Nephron (organoid): ENCODE measurements at regions not wholly inside any gene's neighbourhood (a gene's known extent, or its start where the extent isn't known, plus 50 kb on each side); places are given as distances from the start of the nearest gene placed in this dataset.
"Not testable (repeated sequence)": the region's sequence is repeated elsewhere in the genome, so short reads cannot be mapped to it uniquely, and the experiment has no call there.

Experiments
- H3K27ac Mint-ChIP-seq, 3 experiments: 2 replicates each; pipeline ENCODE4 v1.8.0; 2020; ENCODE audit warnings: mixed read lengths in 3 of 3, mild to moderate bottlenecking in 2 of 3, moderate library complexity in 1 of 3
- H3K27me3 Mint-ChIP-seq: 2 replicates; pipeline ENCODE4 v1.8.0; 2021; ENCODE audit warnings: low read depth, mild to moderate bottlenecking, moderate library complexity, mixed read lengths
- H3K36me3 Mint-ChIP-seq: 2 replicates; pipeline ENCODE4 v1.8.0; 2020; ENCODE audit warnings: low read depth, mixed read lengths
- H3K4me1 Mint-ChIP-seq: 2 replicates; pipeline ENCODE4 v1.8.0; 2020; ENCODE audit warnings: mixed read lengths
- H3K4me3 Mint-ChIP-seq, 3 experiments: 2 replicates each; pipeline ENCODE4 v1.8.0; 2020; ENCODE audit warnings: mild to moderate bottlenecking in 3 of 3, mixed read lengths in 3 of 3, moderate library complexity in 2 of 3
- H3K9me3 Mint-ChIP-seq: 2 replicates; pipeline ENCODE4 v1.8.0; 2020; ENCODE audit warnings: mixed read lengths
- CTCF ChIP-seq, 3 experiments: fragments of 200-600 bp; sonication (generic); IDR thresholded peaks; one replicate each; pipeline ENCODE4 v1.5.0; 2021; ENCODE audit warnings: antibody characterized with exemption in 3 of 3; ENCODE audit not compliant: unreplicated experiment in 3 of 3

GRCh38 chr11:87812571-87813365, 362.5 kb downstream of the RAB38 start:
- TF ChIP-seq CTCF (IDR thresholded peaks at IDR 0.05; ENCODE audit: unreplicated experiment in 3 of 3): no peak
- Mint-ChIP-seq H3K27ac (no peak overlapping the region), H3K9me3 (no peaks in the 10 kb centered on the region), H3K36me3 (no peaks in the 10 kb centered on the region), H3K27me3 (no peaks in the 10 kb centered on the region), H3K4me1 (no peaks in the 10 kb centered on the region), H3K4me3 (no peak overlapping the region)

- H3K4me1 Mint-ChIP-seq: no peaks in the 10 kb centered on the region
- H3K27ac Mint-ChIP-seq: no peak overlapping the region
- no peaks in the 10 kb centered on the region for H3K27me3 Mint-ChIP-seq
- no peak overlapping the region for H3K4me3 Mint-ChIP-seq
- no peaks in the 10 kb centered on the region for H3K36me3 Mint-ChIP-seq
- no peaks in the 10 kb centered on the region for H3K9me3 Mint-ChIP-seq
- no peak for TF ChIP-seq CTCF (IDR thresholded peaks at IDR 0.05; ENCODE audit: unreplicated experiment in 3 of 3)
These were observed 364.8 kb downstream of the RAB38 start for GRCh38 chr11:87810486-87810885.

GRCh38 chr11:87809256-87809655, 366.0 kb downstream of the RAB38 start:
- H3K9me3 Mint-ChIP-seq: no peaks in the 10 kb centered on the region
- H3K4me1 Mint-ChIP-seq: no peaks in the 10 kb centered on the region
- H3K36me3 Mint-ChIP-seq: no peaks in the 10 kb centered on the region
- no peak overlapping the region for H3K4me3 Mint-ChIP-seq
- H3K27me3 Mint-ChIP-seq: no peaks in the 10 kb centered on the region
- H3K27ac Mint-ChIP-seq: no peak overlapping the region
- no peak for TF ChIP-seq CTCF (IDR thresholded peaks at IDR 0.05; ENCODE audit: unreplicated experiment in 3 of 3)

- no peak for TF ChIP-seq CTCF (IDR thresholded peaks at IDR 0.05; ENCODE audit: unreplicated experiment in 3 of 3)
- H3K9me3 Mint-ChIP-seq: no peaks in the 10 kb centered on the region
- no peaks in the 10 kb centered on the region for H3K4me1 Mint-ChIP-seq
- H3K27me3 Mint-ChIP-seq: no peaks in the 10 kb centered on the region
- no peaks in the 10 kb centered on the region for H3K36me3 Mint-ChIP-seq
- no peak overlapping the region for H3K4me3 Mint-ChIP-seq
- H3K27ac Mint-ChIP-seq: no peak overlapping the region
These were observed 371.1 kb downstream of the RAB38 start for GRCh38 chr11:87804176-87804575.

- Mint-ChIP-seq H3K4me3 (no peak overlapping the region), H3K36me3 (no peaks in the 10 kb centered on the region), H3K4me1 (no peaks in the 10 kb centered on the region), H3K9me3 (no peaks in the 10 kb centered on the region), H3K27me3 (no peaks in the 10 kb centered on the region), H3K27ac (no peak overlapping the region)
- TF ChIP-seq CTCF (IDR thresholded peaks at IDR 0.05; ENCODE audit: unreplicated experiment in 3 of 3): no peak
These were observed 371.5 kb downstream of the RAB38 start for GRCh38 chr11:87803748-87804147.

- H3K4me3 Mint-ChIP-seq, H3K4me1 Mint-ChIP-seq, H3K9me3 Mint-ChIP-seq, H3K27me3 Mint-ChIP-seq, H3K36me3 Mint-ChIP-seq, H3K27ac Mint-ChIP-seq: not testable (repeated sequence)
These were observed 390.4 kb downstream of the RAB38 start for GRCh38 chr11:87784862-87785261.
